HUES48 (cell line): ENCODE measurements at regions not wholly inside any gene's neighbourhood (a gene's known extent, or its start where the extent isn't known, plus 50 kb on each side); places are given as distances from the start of the nearest gene placed in this dataset.

Experiments used
- H3K27ac ChIP-seq: one replicate; pipeline ENCODE4 v1.7.0; 2013; ENCODE audit warnings: low read depth, low read length, inconsistent platforms
- H3K27me3 ChIP-seq: 2 replicates; pipeline ENCODE4 v1.6.1; 2013; ENCODE audit warnings: mild to moderate bottlenecking, low read length; ENCODE audit not compliant: control insufficient read depth, insufficient read depth
- H3K36me3 ChIP-seq: 2 replicates; pipeline ENCODE4 v1.6.1; 2013; ENCODE audit warnings: low read length; ENCODE audit not compliant: control insufficient read depth, insufficient read depth
- H3K4me1 ChIP-seq: 2 replicates; pipeline ENCODE4 v1.6.1; 2013; ENCODE audit warnings: mild to moderate bottlenecking, low read length; ENCODE audit not compliant: control insufficient read depth, insufficient read depth
- H3K4me3 ChIP-seq: 2 replicates; pipeline ENCODE4 v1.5.1; 2013; ENCODE audit warnings: mild to moderate bottlenecking, low read depth, low read length
- H3K9ac ChIP-seq: 2 replicates; pipeline ENCODE4 v1.6.1; 2013; ENCODE audit warnings: mild to moderate bottlenecking, low read depth, low read length, moderate library complexity
- H3K9me3 ChIP-seq: 2 replicates; pipeline ENCODE4 v1.6.1; 2013; ENCODE audit warnings: low read length; ENCODE audit not compliant: control insufficient read depth, insufficient read depth

- no peak overlapping the region for H3K9ac ChIP-seq
- no peaks in the 10 kb centered on the region for H3K27me3 ChIP-seq
- H3K27ac ChIP-seq = no peak overlapping the region
- peaks cover 15% of the 10 kb centered on the region; the same call in 1 of the 2 replicates for H3K4me1 ChIP-seq
- H3K36me3 ChIP-seq = no peaks in the 10 kb centered on the region
- H3K9me3 ChIP-seq = no peaks in the 10 kb centered on the region
- H3K4me3 ChIP-seq = no peak overlapping the region
Measured at GRCh38 chr12:115859231-115859630, 418.3 kb downstream of the MED13L start.

GRCh38 chr12:115857923-115858322 is 419.6 kb downstream of the MED13L start:
- no peak overlapping the region for H3K27ac ChIP-seq
- H3K9ac ChIP-seq = no peak overlapping the region
- H3K27me3 ChIP-seq = no peaks in the 10 kb centered on the region
- peaks cover 11% of the 10 kb centered on the region; the same call in 1 of the 2 replicates for H3K4me1 ChIP-seq
- H3K9me3 ChIP-seq = no peaks in the 10 kb centered on the region
- no peaks in the 10 kb centered on the region for H3K36me3 ChIP-seq
- no peak overlapping the region for H3K4me3 ChIP-seq

GRCh38 chr12:115857160-115857920 is 420.2 kb downstream of the MED13L start:
- Histone ChIP-seq H3K4me3 (no peak overlapping the region), H3K4me1 (0 out of 2 replicates have a peak, but pooled peaks cover 8% of the 10 kb centered on the region), H3K27me3 (no peaks in the 10 kb centered on the region), H3K27ac (no peak overlapping the region), H3K9me3 (no peaks in the 10 kb centered on the region), H3K9ac (no peak overlapping the region), H3K36me3 (no peaks in the 10 kb centered on the region)

- Histone ChIP-seq H3K36me3 (no peaks in the 10 kb centered on the region), H3K27ac (no peak overlapping the region), H3K4me3 (no peak overlapping the region), H3K4me1 (no peaks in the 10 kb centered on the region), H3K9me3 (0 out of 2 replicates have a peak, but pooled peaks cover 3% of the 10 kb centered on the region), H3K9ac (no peak overlapping the region), H3K27me3 (no peaks in the 10 kb centered on the region)
Measured at GRCh38 chr12:115852054-115852453, 425.4 kb downstream of the MED13L start.

- no peak overlapping the region for H3K4me3 ChIP-seq
- no peak overlapping the region for H3K9ac ChIP-seq
- H3K9me3 ChIP-seq = 0 out of 2 replicates have a peak, but pooled peaks cover 3% of the 10 kb centered on the region
- no peaks in the 10 kb centered on the region for H3K4me1 ChIP-seq
- no peaks in the 10 kb centered on the region for H3K27me3 ChIP-seq
- H3K36me3 ChIP-seq = no peaks in the 10 kb centered on the region
- no peak overlapping the region for H3K27ac ChIP-seq
Measured at GRCh38 chr12:115850957-115851356, 426.5 kb downstream of the MED13L start.

- H3K36me3 ChIP-seq = no peaks in the 10 kb centered on the region
Measured at GRCh38 chr12:115849262-115849943, 428.1 kb downstream of the MED13L start.

GRCh38 chr12:115847398-115847797 is 430.1 kb downstream of the MED13L start:
- Histone ChIP-seq H3K4me1 (no peaks in the 10 kb centered on the region), H3K9me3 (0 out of 2 replicates have a peak, but pooled peaks cover 3% of the 10 kb centered on the region), H3K27me3 (no peaks in the 10 kb centered on the region), H3K4me3 (no peak overlapping the region), H3K9ac (no peak overlapping the region), H3K36me3 (no peaks in the 10 kb centered on the region), H3K27ac (no peak overlapping the region)

More at GRCh38 chr12:115849262-115849943, 428.1 kb downstream of the MED13L start:
- no peak overlapping the region for H3K9ac ChIP-seq
- no peak overlapping the region for H3K27ac ChIP-seq
- no peaks in the 10 kb centered on the region for H3K27me3 ChIP-seq
- H3K4me3 ChIP-seq = no peak overlapping the region
- H3K4me1 ChIP-seq = no peaks in the 10 kb centered on the region
- 0 out of 2 replicates have a peak, but pooled peaks cover 3% of the 10 kb centered on the region for H3K9me3 ChIP-seq

GRCh38 chr12:115846516-115846915 is 431.0 kb downstream of the MED13L start:
- 0 out of 2 replicates have a peak, but pooled peaks cover 3% of the 10 kb centered on the region for H3K9me3 ChIP-seq
- no peak overlapping the region for H3K9ac ChIP-seq
- no peaks in the 10 kb centered on the region for H3K27me3 ChIP-seq
- no peaks in the 10 kb centered on the region for H3K4me1 ChIP-seq
- no peaks in the 10 kb centered on the region for H3K36me3 ChIP-seq
- H3K4me3 ChIP-seq = no peak overlapping the region
- no peak overlapping the region for H3K27ac ChIP-seq

GRCh38 chr12:115840159-115840558 is 437.3 kb downstream of the MED13L start:
- no peaks in the 10 kb centered on the region for H3K4me1 ChIP-seq
- no peak overlapping the region for H3K9ac ChIP-seq
- no peaks in the 10 kb centered on the region for H3K36me3 ChIP-seq
- no peak overlapping the region for H3K4me3 ChIP-seq
- no peaks in the 10 kb centered on the region for H3K9me3 ChIP-seq
- no peak overlapping the region for H3K27ac ChIP-seq
- H3K27me3 ChIP-seq = no peaks in the 10 kb centered on the region

GRCh38 chr12:115838952-115839351 is 438.5 kb downstream of the MED13L start:
- Histone ChIP-seq H3K36me3 (no peaks in the 10 kb centered on the region), H3K27ac (no peak overlapping the region), H3K27me3 (no peaks in the 10 kb centered on the region), H3K4me1 (no peaks in the 10 kb centered on the region), H3K9ac (no peak overlapping the region), H3K4me3 (no peak overlapping the region), H3K9me3 (no peaks in the 10 kb centered on the region)

GRCh38 chr12:115837220-115837619 is 440.3 kb downstream of the MED13L start:
- no peaks in the 10 kb centered on the region for H3K27me3 ChIP-seq
- no peak overlapping the region for H3K27ac ChIP-seq
- H3K4me1 ChIP-seq = no peaks in the 10 kb centered on the region
- H3K9ac ChIP-seq = no peak overlapping the region
- H3K4me3 ChIP-seq = no peak overlapping the region
- no peaks in the 10 kb centered on the region for H3K36me3 ChIP-seq
- no peaks in the 10 kb centered on the region for H3K9me3 ChIP-seq
